IgD-negative memory B cell (primary cell): ENCODE measurements at regions not wholly inside any gene's neighbourhood (a gene's known extent, or its start where the extent isn't known, plus 50 kb on each side); places are given as distances from the start of the nearest gene placed in this dataset.

Source experiments
- H3K27ac Mint-ChIP-seq, 3 donors: one replicate each; pipeline ENCODE4 v1.8.0; 2020 to 2022; ENCODE audit warnings: mild to moderate bottlenecking in 3 of 3, mixed read lengths in 3 of 3, moderate library complexity in 1 of 3
- H3K27me3 Mint-ChIP-seq: one replicate; pipeline ENCODE4 v1.8.0; 2021; ENCODE audit warnings: mixed read lengths
- H3K36me3 Mint-ChIP-seq: one replicate; pipeline ENCODE4 v1.8.0; 2020; ENCODE audit warnings: mild to moderate bottlenecking, mixed read lengths
- H3K4me1 Mint-ChIP-seq, 3 donors: one replicate each; pipeline ENCODE4 v1.8.0; 2020 to 2022; ENCODE audit warnings: mixed read lengths in 3 of 3, mild to moderate bottlenecking in 1 of 3
- H3K4me3 Mint-ChIP-seq, 4 donors: one replicate each; pipeline ENCODE4 v1.8.0; 2020 to 2022; ENCODE audit warnings: mild to moderate bottlenecking in 4 of 4, mixed read lengths in 4 of 4, moderate library complexity in 3 of 4
- H3K9me3 Mint-ChIP-seq, 3 donors: one replicate each; pipeline ENCODE4 v1.8.0; 2020 to 2021; ENCODE audit warnings: mixed read lengths in 3 of 3, mild to moderate bottlenecking in 1 of 3

DNA sequence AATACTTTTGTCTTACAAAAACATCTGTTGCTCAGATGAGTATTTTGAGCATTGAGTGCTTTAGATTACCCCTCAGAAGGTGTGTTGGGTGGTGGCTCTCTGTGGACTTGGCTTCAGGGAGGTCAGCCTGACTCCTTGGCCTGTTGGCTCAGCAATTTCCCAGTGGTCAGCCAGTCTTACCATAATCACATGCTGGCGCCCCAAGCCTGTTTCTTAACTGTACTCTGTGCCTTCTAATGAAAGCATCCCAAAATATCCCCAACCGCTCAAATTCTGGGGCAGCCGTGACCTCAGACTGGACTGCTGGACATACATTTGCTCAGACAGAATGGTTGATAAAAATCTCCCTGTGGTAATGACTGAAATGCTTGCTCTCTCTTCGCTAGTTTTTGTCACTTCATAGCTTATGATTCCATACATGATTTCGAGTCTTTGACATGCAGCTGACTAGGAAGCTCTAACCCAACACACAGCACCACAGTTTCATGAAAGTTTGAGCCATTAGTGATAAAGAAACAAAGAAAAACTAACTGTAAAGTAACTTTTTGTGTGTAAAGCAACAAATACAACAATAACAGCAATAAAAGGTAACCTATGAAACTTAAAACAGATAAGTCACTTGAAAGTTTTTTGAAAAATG is 562.2 kb upstream of the MEF2C start:
- no peaks in the 10 kb centered on the region for H3K36me3 Mint-ChIP-seq
- peaks cover under 1% of the 10 kb centered on the region for H3K27me3 Mint-ChIP-seq
- H3K4me3 Mint-ChIP-seq, result peak overlapping the region in 3 of 4 donors; percentile 47 to 66 (median 47)
- H3K4me1 Mint-ChIP-seq, result peaks cover 19 to 37% (median 30%) of the 10 kb centered on the region in 3 donors
- H3K9me3 Mint-ChIP-seq, result no peaks in the 10 kb centered on the region
- peak overlapping the region; percentile 25 to 70 (median 55) for H3K27ac Mint-ChIP-seq

GRCh38 chr5:89444088-89444487 is 561.1 kb upstream of the MEF2C start:
- Mint-ChIP-seq H3K36me3 (no peaks in the 10 kb centered on the region), H3K4me3 (peak overlapping the region in 3 of 4 donors; percentile 47 to 83 (median 61)), H3K27ac (peak overlapping the region in 1 of 3 donors; percentile 46), H3K9me3 (no peaks in the 10 kb centered on the region), H3K4me1 (peaks cover 19 to 43% (median 33%) of the 10 kb centered on the region in 3 donors), H3K27me3 (no peaks in the 10 kb centered on the region)

- Mint-ChIP-seq H3K27ac (peak overlapping the region in 1 of 3 donors; percentile 49), H3K9me3 (no peaks in the 10 kb centered on the region), H3K27me3 (no peaks in the 10 kb centered on the region), H3K4me3 (peak overlapping the region; percentile 4 to 63 (median 40)), H3K4me1 (peaks cover 23 to 45% (median 38%) of the 10 kb centered on the region in 3 donors), H3K36me3 (no peaks in the 10 kb centered on the region)
Observed at GRCh38 chr5:89443508-89443907, 560.5 kb upstream of the MEF2C start.

DNA sequence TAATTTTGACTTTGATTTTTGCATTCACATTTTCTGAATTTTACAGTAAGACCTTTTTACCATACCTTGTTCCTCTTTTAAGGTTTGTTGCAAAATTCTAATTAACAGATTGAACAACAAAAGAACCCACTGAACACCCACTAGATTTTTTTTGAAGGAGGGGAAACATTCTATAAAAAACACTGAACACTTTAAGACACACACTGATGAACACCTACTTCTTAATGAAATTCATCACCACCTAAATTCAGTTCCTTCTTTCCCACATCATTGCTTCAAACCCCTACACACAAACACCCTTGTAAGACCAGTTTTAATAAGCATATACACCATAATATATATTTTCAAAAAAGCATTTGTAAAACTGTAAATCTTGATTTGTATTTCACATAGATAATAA is 559.0 kb upstream of the MEF2C start:
- Mint-ChIP-seq H3K4me1 (peaks cover 29 to 56% (median 50%) of the 10 kb centered on the region in 3 donors), H3K36me3 (no peaks in the 10 kb centered on the region), H3K9me3 (no peaks in the 10 kb centered on the region), H3K27ac (peak overlapping the region in 2 of 3 donors; percentile 1 to 30), H3K27me3 (peaks cover 1% of the 10 kb centered on the region), H3K4me3 (peak overlapping the region in 3 of 4 donors; percentile 9 to 44 (median 40))

- H3K4me3 Mint-ChIP-seq, result no peak overlapping the region
- H3K27me3 Mint-ChIP-seq, result peaks cover 1% of the 10 kb centered on the region
- peaks cover 34 to 63% (median 59%) of the 10 kb centered on the region in 3 donors for H3K4me1 Mint-ChIP-seq
- H3K9me3 Mint-ChIP-seq, result no peaks in the 10 kb centered on the region
- H3K36me3 Mint-ChIP-seq, result no peaks in the 10 kb centered on the region
- no peak overlapping the region for H3K27ac Mint-ChIP-seq
Observed at GRCh38 chr5:89440670-89441069, 557.7 kb upstream of the MEF2C start.

DNA sequence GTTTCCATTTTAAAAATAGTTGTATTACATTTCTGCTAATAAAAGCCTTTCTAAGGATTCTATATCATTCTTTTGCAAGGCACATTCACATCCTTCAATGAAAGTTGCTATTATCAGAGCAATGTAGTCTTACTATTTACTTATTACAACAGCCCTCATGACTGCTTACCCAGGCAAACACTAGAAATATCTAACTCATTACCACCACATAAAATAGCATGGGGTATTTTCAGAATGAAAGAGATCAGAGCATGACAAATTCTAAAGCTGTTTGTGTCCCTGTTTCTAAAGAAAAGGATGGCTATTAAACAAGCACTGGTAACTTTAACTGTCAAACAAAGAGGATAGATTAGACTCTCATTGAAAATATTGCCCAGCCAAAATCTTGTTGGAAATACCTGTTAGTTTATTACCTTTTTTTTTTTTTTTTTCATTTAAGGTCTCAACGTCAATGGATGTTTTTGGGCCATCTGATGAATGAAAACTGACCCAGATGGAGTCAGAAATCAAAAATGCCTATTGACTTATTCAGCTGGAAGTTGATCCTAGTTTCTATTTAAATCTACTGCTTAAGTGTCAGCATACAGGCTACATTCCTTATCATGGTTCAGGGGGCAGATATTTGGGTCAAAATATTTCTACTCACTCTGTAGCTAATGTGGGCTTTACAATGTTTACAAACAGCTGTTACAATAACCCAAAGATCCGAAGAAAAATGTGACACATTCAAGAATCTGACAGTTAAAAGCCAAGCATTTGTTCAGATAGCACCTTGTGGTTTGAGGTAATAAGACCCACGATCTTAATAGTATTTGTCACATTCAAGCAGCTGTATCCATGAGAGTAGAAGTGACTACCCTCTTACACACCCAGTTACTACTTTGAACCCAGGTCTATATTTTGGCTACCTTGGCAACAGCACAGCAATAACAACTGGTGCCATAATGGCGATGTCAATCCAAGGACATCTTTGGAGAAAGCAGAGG is 554.8 kb upstream of the MEF2C start:
- peaks cover 1% of the 10 kb centered on the region for H3K27me3 Mint-ChIP-seq
- peak overlapping the region in 3 of 4 donors; percentile 30 to 39 (median 30) for H3K4me3 Mint-ChIP-seq
- H3K9me3 Mint-ChIP-seq, result no peaks in the 10 kb centered on the region
- H3K4me1 Mint-ChIP-seq, result peaks cover 28 to 58% (median 56%) of the 10 kb centered on the region in 3 donors
- H3K36me3 Mint-ChIP-seq, result no peaks in the 10 kb centered on the region
- H3K27ac Mint-ChIP-seq, result peak overlapping the region in 2 of 3 donors; percentile 7 to 63

GRCh38 chr5:89436464-89436863 is 553.5 kb upstream of the MEF2C start:
- Mint-ChIP-seq H3K4me1 (peaks cover 23 to 54% (median 43%) of the 10 kb centered on the region in 3 donors), H3K27ac (peak overlapping the region; percentile 7 to 48 (median 41)), H3K36me3 (no peaks in the 10 kb centered on the region), H3K9me3 (no peaks in the 10 kb centered on the region), H3K4me3 (peak overlapping the region in 3 of 4 donors; percentile 22 to 50 (median 34)), H3K27me3 (peaks cover 1% of the 10 kb centered on the region)

DNA sequence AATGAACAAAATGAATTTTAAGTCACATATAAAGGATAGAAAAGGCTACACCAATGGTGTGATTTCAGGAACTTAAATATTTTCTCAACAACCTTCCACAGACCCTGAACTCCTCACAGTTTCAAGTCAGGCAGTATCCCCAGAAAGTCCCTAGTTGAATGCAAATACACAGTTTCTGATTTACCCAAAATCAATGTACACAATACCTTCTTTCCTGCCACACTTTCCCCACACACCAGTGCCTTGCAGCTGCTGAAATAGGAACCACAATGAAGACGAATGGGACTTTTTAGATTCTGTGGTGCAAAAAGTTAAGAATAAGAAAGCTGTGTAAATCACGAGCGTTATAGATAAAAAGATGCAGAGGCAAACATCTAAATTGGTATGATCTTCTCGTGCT is 552.4 kb upstream of the MEF2C start:
- Mint-ChIP-seq H3K4me3 (peak overlapping the region in 3 of 4 donors; percentile 34 to 75 (median 51)), H3K4me1 (peaks cover 23 to 51% (median 47%) of the 10 kb centered on the region in 3 donors), H3K27ac (peak overlapping the region in 2 of 3 donors; percentile 7 to 41), H3K9me3 (peaks cover 0 to 3% (median 0%) of the 10 kb centered on the region in 3 donors), H3K27me3 (peaks cover 1% of the 10 kb centered on the region), H3K36me3 (no peaks in the 10 kb centered on the region)

GRCh38 chr5:89428624-89429023 is 545.6 kb upstream of the MEF2C start:
- Mint-ChIP-seq H3K27ac (no peak overlapping the region), H3K9me3 (peaks cover 1 to 3% (median 2%) of the 10 kb centered on the region in 3 donors), H3K27me3 (no peaks in the 10 kb centered on the region), H3K4me3 (no peak overlapping the region), H3K4me1 (peaks cover 0 to 10% (median 9%) of the 10 kb centered on the region in 3 donors), H3K36me3 (no peaks in the 10 kb centered on the region)

GRCh38 chr5:89425062-89425461 is 542.1 kb upstream of the MEF2C start:
- H3K9me3 Mint-ChIP-seq, result peaks cover 0 to 7% (median 1%) of the 10 kb centered on the region in 3 donors
- H3K4me3 Mint-ChIP-seq, result no peak overlapping the region
- H3K36me3 Mint-ChIP-seq, result peaks cover 2% of the 10 kb centered on the region
- H3K27ac Mint-ChIP-seq, result no peak overlapping the region
- H3K27me3 Mint-ChIP-seq, result no peaks in the 10 kb centered on the region
- H3K4me1 Mint-ChIP-seq, result peaks cover 2 to 6% (median 5%) of the 10 kb centered on the region in 3 donors

DNA sequence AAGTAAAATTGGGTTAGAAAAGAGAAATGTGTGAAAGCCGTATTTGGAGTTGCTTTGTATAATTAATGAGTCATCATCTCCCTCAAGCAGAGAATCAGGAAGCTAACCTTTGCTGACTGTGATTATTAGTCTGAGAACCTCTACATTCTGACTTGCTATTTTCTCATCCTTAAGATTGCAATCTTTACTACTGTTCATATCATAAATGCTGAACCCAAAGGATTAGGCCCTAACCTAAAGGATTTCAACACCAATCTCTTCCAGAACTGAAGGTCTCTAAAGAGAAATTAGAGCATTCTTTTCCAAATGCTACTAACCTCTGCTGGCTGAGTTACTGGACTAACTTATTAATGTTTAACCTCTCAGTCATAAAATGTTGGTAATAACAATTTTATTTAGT is 538.1 kb upstream of the MEF2C start:
- Mint-ChIP-seq H3K4me1 (peaks cover 2 to 11% (median 7%) of the 10 kb centered on the region in 3 donors), H3K27me3 (no peaks in the 10 kb centered on the region), H3K4me3 (no peak overlapping the region), H3K27ac (no peak overlapping the region), H3K36me3 (peaks cover 2% of the 10 kb centered on the region), H3K9me3 (peaks cover 0 to 7% (median 5%) of the 10 kb centered on the region in 3 donors)

- Mint-ChIP-seq H3K4me1 (peaks cover 2 to 11% (median 5%) of the 10 kb centered on the region in 3 donors), H3K9me3 (peaks cover 0 to 6% (median 4%) of the 10 kb centered on the region in 3 donors), H3K27me3 (no peaks in the 10 kb centered on the region), H3K4me3 (no peak overlapping the region), H3K27ac (no peak overlapping the region), H3K36me3 (peaks cover 2% of the 10 kb centered on the region)
Observed at GRCh38 chr5:89418407-89419085, 535.6 kb upstream of the MEF2C start.

- Mint-ChIP-seq H3K4me1 (peaks cover 2 to 11% (median 5%) of the 10 kb centered on the region in 3 donors), H3K27ac (no peak overlapping the region), H3K9me3 (peaks cover 0 to 4% (median 2%) of the 10 kb centered on the region in 3 donors), H3K4me3 (no peak overlapping the region), H3K27me3 (no peaks in the 10 kb centered on the region), H3K36me3 (peaks cover 2% of the 10 kb centered on the region)
Observed at GRCh38 chr5:89417990-89418389, 535.0 kb upstream of the MEF2C start.

DNA sequence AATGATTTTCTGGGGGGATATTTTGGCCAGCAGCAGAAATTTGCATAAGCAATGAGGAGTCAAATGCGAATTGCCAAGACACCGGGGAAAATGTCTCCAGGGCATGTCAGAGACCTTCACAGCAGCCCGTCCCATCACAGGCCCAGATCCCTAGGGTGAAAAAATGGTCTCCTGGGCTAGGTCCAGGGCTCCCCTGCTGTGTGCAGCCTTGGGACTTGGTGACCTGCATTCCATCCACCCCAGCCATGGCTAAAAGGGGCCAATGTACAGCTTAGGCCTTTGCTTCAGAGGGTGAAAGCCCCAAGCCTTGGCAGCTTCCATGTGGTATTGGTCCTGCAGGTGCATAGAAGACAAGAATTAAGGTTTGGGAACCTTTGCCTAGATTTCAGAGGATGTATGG is 534.5 kb upstream of the MEF2C start:
- H3K4me1 Mint-ChIP-seq, result peaks cover 2 to 11% (median 5%) of the 10 kb centered on the region in 3 donors
- no peak overlapping the region for H3K4me3 Mint-ChIP-seq
- H3K27me3 Mint-ChIP-seq, result no peaks in the 10 kb centered on the region
- peaks cover 2% of the 10 kb centered on the region for H3K36me3 Mint-ChIP-seq
- H3K9me3 Mint-ChIP-seq, result peaks cover 0 to 4% (median 1%) of the 10 kb centered on the region in 3 donors
- no peak overlapping the region for H3K27ac Mint-ChIP-seq
